Activated CD8-positive, alpha-beta memory T cell treated with anti-CD3 and anti-CD28 coated beads, Interleukin-2, amount 50 U/mL, for 4 hours (primary cell): ENCODE measurements at regions not wholly inside any gene's neighbourhood (a gene's known extent, or its start where the extent isn't known, plus 50 kb on each side); places are given as distances from the start of the nearest gene placed in this dataset.
"Not testable (repeated sequence)": the region's sequence is repeated elsewhere in the genome, so short reads cannot be mapped to it uniquely, and the experiment has no call there.

ENCODE experiments used
- DNase-seq: peaks from one replicate; pipeline ENCODE4 v3.0.0-alpha.2; 2020

- DNase-seq = no peak
Observed at GRCh38 chr21:36207577-36208320, 51.1 kb downstream of the DOP1B start.

GRCh38 chr21:36208326-36209013 is 51.8 kb downstream of the DOP1B start:
- no peak for DNase-seq

DNA sequence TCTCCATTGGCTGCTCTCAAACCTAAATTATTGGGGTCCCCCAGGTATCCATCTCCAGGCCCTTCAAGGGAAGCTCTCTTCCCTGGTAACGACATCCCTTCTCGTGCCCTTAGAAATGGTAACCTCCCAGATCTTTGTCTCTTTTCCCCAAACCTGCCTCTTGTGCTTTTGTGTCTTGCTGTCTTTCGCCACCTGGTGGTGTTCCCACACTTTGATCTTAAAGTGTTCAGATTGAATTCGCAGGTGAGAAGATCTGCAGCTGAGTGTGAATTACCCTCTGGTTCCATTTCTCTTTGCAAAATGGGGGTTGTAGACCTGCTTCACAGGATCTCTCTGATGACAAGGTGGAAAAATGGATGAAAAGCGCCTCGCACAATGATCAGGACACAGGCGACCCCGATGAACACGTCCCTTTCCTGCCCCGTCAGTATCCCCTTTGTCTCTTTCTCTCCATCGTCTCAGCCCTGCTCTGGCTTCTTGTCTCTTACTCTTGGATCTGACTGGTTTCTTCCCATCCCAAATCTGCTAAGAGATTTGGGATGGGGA is 53.1 kb downstream of the DOP1B start:
- peak; percentile 34 for DNase-seq

- DNase-seq = no peak
Observed at GRCh38 chr21:36210779-36211659, 54.4 kb downstream of the DOP1B start.

DNA sequence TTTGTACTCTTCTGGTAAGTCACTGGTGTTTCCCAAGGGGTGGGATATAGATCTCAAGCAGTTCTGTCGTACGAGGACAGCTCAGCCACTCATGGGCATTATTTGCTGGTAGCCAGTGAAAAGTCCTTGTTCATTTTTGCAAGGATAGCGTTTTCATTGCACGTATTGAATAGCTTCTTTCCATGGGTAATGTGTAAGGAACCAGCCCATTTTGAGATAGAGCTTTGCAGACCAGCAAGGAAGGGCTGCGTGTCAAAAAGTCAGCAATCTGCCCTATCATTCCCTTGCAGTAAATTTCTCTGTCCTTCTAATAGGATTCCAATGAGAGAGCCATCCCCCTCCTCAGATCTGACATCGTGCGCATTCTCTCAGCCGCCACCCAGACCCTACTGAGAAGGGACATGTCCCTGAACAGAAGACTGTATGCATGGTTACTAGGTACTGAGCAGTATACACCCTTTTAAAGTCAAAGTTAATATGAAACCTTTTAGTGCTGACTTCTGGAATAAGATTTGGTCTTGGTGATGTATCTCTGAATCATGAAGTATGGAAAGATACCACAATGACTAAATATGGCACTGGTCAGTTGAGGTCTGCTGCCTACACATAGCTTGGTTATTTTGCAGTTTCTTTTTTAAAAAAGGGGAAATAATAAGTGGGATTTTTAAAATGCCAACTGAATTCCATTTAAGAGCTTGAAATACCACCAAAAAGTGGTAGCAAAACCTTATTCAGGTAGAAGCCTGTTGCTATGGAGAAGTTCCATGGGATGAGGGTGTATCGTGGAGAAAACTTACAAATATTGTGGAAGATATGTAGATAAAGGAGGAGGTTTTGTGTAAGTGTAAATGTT is 55.3 kb downstream of the DOP1B start:
- no peak for DNase-seq

DNA sequence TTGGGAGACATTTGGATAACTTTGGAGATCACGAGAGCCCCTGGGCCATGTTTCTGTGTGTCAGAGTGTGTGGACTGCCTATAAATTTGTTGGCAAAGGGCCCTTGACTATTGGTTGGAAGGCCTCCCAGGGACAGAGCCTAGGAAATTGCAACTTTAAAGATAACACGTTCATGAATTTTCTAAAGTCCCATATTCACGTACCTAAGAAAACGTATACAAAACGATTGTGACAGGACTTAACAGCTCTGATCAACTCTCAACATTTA is 55.8 kb downstream of the DOP1B start:
- no peak for DNase-seq

DNA sequence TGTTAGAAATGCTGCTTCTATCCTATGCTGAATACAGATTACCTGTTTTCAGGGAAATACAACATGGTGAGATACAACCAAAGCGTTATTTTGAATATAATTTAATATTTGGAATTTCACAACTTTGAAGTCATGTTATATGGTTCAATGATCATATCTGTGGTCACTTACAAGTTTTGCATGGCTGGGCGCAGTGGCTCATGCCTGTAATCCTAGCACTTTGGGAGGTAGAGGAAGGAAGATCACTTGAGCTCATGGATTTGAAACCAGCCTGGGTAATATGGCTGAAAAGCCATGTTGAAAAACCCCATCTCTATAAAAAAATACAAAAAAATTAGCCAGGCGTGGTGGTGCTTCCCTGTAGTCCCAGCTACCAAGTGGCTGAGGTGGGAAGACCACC is 57.9 kb downstream of the DOP1B start:
- DNase-seq = no peak

DNA sequence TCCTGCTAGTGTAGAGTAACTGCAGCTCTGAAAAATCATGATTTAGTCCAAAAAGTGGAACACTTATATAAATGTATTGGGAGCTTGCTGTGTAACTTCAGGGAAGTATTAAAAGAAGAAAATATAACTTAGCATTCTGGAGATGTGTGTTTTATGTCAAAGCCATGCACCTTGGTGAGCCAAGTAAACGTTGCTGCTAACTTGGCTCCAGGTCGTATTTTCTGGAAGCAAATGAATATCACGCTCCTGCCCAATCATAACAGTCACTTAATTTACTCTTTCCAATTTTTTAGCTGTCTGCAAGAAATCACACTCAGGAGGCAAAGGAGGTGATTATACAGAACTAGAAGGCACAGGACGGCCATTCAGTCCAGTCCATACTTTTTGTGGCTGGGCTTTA is 61.1 kb downstream of the DOP1B start:
- no peak for DNase-seq

DNA sequence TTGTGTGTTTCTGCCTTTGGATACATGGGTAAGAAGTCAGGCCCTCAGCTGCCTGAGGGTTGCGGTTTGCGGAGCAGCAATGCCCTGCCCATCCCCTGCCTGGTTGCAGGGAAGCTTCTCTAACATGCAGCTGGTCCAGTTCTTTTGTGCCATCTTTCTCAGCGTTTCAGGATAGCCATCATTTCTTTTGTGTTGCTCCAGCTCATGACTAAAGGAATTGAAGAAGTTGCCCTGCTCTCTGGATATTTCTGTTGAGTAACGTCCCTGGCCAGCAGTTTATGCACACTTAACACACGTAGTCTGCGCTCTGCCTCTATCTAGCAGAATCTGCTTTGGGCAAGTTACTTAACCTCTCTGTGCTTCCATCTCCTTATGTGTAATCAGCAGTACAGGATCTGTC is 62.1 kb downstream of the DOP1B start:
- DNase-seq = no peak

- no peak for DNase-seq
Observed at GRCh38 chr21:36223451-36223850, 66.8 kb downstream of the DOP1B start.

GRCh38 chr21:36229181-36229580 is 72.6 kb downstream of the DOP1B start:
- no peak for DNase-seq

GRCh38 chr21:36231444-36231843 is 74.8 kb downstream of the DOP1B start:
- DNase-seq = not testable (repeated sequence)

DNA sequence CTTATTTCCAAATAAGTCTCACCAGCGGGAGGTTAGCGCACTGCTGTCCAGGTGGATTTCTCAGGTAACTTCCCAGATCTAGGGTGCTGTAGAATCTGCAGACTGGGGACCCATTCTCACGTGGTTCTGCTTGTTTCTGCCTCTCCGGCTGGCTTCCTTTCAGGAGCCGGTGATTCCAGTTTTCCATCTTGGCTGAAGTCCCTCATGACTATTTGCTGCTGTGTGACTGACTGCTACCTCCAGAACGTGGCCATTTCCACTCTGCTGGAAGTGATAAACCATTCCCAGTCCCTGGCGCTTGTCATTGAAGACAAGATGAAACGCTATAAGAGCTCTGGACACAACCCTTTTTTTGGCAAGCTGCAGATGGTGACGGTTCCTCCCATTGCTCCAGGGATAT is 76.0 kb downstream of the DOP1B start:
- no peak for DNase-seq

DNA sequence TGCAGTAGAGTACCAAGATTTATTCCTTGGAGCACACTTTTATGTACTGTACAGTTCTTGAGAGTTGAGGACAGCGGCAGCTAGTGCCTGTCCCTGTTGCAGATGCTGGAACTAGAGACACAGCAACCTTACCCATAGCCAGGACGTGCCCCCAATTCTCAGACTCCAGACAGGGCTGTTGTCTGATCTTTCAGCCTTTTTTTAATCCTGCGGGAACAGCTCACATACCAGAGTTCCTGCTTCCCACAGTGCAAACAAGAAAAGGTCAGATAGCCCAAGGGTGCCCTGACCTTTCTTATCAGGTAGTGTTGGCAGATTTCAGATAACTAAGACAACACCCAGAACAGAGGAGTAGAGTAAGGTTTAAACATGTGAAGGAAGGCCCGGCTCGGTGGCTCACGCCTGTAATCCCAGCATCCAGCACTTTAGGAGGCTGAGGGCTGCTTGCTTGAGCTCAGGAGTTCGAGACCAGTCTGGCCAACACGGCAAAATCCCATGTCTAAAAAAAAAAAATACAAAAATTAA is 78.5 kb downstream of the DOP1B start:
- no peak for DNase-seq

DNA sequence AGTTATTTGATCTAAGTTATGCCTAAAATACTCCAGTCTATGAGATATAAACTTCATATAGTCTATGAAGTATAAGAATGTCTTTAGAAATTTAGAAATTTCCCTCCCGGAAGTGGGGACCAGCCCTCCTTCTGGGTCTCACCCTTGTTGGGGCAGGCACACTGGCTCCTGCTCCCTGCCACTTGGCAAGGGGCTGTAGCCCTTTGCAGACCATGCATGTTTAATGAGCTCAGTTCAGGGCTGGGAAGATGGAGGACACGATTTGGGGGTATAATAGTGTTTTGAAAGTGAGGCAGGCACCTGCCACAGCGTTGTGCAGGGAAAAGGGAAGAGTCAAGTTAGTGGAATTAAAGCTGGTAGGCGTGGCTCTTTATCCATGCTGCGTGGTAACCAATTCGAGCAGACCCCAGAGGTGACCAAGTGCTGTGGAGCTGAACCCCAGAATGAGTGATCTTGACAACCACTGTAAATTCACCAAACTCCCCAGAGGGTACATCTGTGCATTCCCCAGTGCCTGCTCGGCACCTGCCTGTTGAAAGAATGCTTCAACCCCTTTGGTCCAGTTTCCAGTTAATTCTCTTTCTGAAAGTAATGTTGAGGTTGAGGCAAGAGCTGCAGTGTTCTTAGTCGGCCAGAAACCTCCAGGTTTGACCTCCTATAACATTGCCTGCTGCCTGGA is 79.6 kb downstream of the DOP1B start:
- DNase-seq = no peak

- no peak for DNase-seq
Observed at GRCh38 chr21:36237441-36237840, 80.8 kb downstream of the DOP1B start.

- DNase-seq = no peak
Observed at GRCh38 chr21:36239585-36239984, 80.4 kb upstream of the MORC3 start.

DNA sequence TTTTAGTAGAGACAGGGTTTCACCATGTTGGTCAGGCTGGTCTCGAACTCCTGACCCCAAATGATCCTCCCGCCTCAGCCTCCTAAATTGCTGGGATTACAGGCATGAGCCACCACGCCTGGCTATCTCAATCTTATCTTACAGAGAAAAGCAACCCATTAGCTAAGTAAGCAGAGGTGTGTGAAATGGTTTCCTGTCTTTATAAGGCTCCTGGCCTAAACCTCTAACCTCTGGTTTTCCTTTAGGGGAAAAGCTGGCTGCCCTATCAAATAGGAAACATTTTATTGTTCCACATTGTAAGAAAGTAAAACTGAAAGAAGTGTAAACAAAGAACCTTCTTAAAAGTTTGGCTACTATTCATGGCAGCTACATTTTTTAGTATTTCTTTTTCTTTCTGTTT is 78.3 kb upstream of the MORC3 start:
- no peak for DNase-seq

- no peak for DNase-seq
Observed at GRCh38 chr21:36245115-36245514, 74.9 kb upstream of the MORC3 start.

DNA sequence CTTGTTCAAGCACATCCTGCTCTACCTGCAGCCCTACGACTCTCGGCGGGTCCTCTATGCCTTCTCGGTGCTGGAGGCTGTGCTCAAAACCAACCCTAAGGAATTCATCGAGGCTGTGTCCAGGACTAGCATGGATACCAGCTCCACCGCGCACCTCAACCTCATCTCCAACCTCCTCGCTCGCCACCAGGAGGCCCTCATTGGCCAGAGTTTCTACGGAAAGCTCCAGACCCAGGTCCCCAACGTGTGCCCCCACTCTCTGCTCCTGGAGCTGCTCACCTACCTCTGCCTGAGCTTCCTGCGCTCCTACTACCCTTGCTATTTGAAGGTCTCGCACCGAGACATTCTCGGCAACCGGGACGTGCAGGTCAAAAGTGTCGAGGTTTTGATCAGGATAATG is 74.3 kb upstream of the MORC3 start:
- DNase-seq = no peak

DNA sequence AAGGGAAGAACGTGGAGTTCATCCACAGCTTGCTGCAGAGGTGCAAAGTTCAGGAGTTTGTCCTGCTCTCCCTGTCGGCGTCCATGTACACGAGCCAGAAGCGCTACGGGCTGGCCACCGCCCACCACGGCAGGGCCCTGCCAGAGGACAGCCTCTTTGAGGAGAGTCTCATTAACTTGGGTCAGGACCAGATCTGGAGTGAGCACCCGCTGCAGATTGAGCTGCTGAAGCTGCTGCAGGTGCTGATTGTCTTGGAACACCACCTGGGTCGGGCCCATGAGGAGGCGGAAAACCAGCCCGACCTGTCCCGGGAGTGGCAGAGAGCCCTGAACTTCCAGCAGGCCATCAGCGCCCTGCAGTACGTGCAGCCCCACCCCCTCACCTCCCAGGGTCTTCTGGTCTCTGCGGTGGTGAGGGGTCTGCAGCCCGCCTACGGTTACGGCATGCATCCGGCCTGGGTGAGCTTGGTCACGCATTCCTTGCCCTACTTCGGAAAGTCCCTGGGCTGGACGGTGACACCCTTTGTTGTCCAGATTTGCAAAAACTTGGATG is 73.8 kb upstream of the MORC3 start:
- no peak for DNase-seq
